Keratinocyte (primary cell): ENCODE measurements at regions not wholly inside any gene's neighbourhood (a gene's known extent, or its start where the extent isn't known, plus 50 kb on each side); places are given as distances from the start of the nearest gene placed in this dataset.

Experiments used
- DNase-seq: peaks from one replicate; pipeline ENCODE4 v3.0.0-alpha.2; 2011; ENCODE audit warnings: low read depth, missing footprints, low spot score
- FAIRE-seq: peaks from 2 replicates; lab custom pipeline; 2011; peaks lifted over from hg19 to GRCh38; lab: Jason Lieb, UNC
- H2AFZ ChIP-seq: 2 replicates; pipeline ENCODE4 v1.6.0; 2012; ENCODE audit warnings: low read length, control low read depth, inconsistent platforms; ENCODE audit not compliant: control insufficient read depth
- H3K27ac ChIP-seq: 2 replicates; pipeline ENCODE4 v1.5.1; 2011; ENCODE audit warnings: low read length; ENCODE audit not compliant: control insufficient read depth, insufficient read depth
- H3K27me3 ChIP-seq: 3 replicates; pipeline ENCODE4 v1.6.0; 2011; ENCODE audit warnings: low read length; ENCODE audit not compliant: control insufficient read depth, insufficient read depth; ENCODE audit errors: extremely low read depth
- H3K36me3 ChIP-seq, 2 experiments: 2 replicates in 1 of 2; 3 replicates in 1 of 2; pipeline ENCODE4 v1.5.1; 2011; ENCODE audit warnings: low read length in 2 of 2, mild to moderate bottlenecking in 1 of 2; ENCODE audit not compliant: control insufficient read depth in 2 of 2, insufficient read depth in 2 of 2; ENCODE audit errors: extremely low read depth in 1 of 2
- H3K4me1 ChIP-seq: 3 replicates; pipeline ENCODE4 v1.5.1; 2011; ENCODE audit warnings: low read length; ENCODE audit not compliant: control insufficient read depth, insufficient read depth; ENCODE audit errors: extremely low read depth
- H3K4me2 ChIP-seq: 3 replicates; pipeline ENCODE4 v1.6.0; 2011; ENCODE audit warnings: low read depth, low read length; ENCODE audit not compliant: control insufficient read depth, insufficient read depth; ENCODE audit errors: extremely low read depth
- H3K4me3 ChIP-seq, 3 experiments: fragments of 200-600 bp in 1 of 3; sonication (generic) in 1 of 3; 2 replicates in 2 of 3; 3 replicates in 1 of 3; pipeline ENCODE4 v1.5.1; 2011 to 2016; ENCODE audit warnings: low read length in 3 of 3, mild to moderate bottlenecking in 3 of 3, control low read depth in 2 of 3, inconsistent platforms in 1 of 3, low read depth in 1 of 3, mixed read lengths in 1 of 3, mixed run types in 1 of 3, moderate library complexity in 1 of 3; ENCODE audit not compliant: control insufficient read depth in 2 of 3, insufficient read depth in 2 of 3; ENCODE audit errors: extremely low read depth in 1 of 3
- H3K79me2 ChIP-seq: 2 replicates; pipeline ENCODE4 v1.6.0; 2012; ENCODE audit warnings: low read length; ENCODE audit not compliant: control insufficient read depth, insufficient read depth
- H3K9ac ChIP-seq: 3 replicates; pipeline ENCODE4 v1.6.0; 2011; ENCODE audit warnings: low read length; ENCODE audit not compliant: control insufficient read depth, insufficient read depth; ENCODE audit errors: extremely low read depth
- H3K9me1 ChIP-seq: 3 replicates; pipeline ENCODE4 v1.6.0; 2011; ENCODE audit warnings: low read length; ENCODE audit not compliant: control insufficient read depth, insufficient read depth; ENCODE audit errors: extremely low read depth
- H3K9me3 ChIP-seq: 2 replicates; pipeline ENCODE4 v1.5.1; 2012; ENCODE audit warnings: low read depth, low read length; ENCODE audit not compliant: control insufficient read depth
- H4K20me1 ChIP-seq: 3 replicates; pipeline ENCODE4 v1.6.0; 2011; ENCODE audit warnings: low read length; ENCODE audit not compliant: control insufficient read depth, insufficient read depth; ENCODE audit errors: extremely low read depth
- EZH2 ChIP-seq: IDR thresholded peaks from one replicate; pipeline ENCODE4 v1.6.1; 2012; ENCODE audit warnings: inconsistent platforms, mild to moderate bottlenecking, low read length, moderate library complexity
- dilution Hi-C: fragments of 300-500 bp; cut with MboI; formaldehyde crosslinking; loops from one replicate; pipeline ENCODE4 v1.7.0; 2020; ENCODE audit warnings: low sequenced_read_pairs; ENCODE audit not compliant: extremely low pct_ligation_motif_present
- TF ChIP-seq, protein P1 (sequence below), 3 experiments: IDR thresholded peaks in 1 of 3; conservative IDR thresholded peaks in 1 of 3; optimal IDR thresholded peaks in 1 of 3; 2 replicates in 2 of 3; 3 replicates in 1 of 3; pipeline versions ENCODE3 to v1.5.1; 2011; ENCODE audit warnings: low read length in 3 of 3, mild to moderate bottlenecking in 3 of 3, moderate library complexity in 2 of 3, control low read depth in 1 of 3, inconsistent platforms in 1 of 3; ENCODE audit not compliant: insufficient read depth in 2 of 3; ENCODE audit errors: extremely low read depth in 1 of 3

- Histone ChIP-seq H3K4me2 (no peak overlapping the region), H3K79me2 (no peaks in the 10 kb centered on the region), H3K4me3 (no peak overlapping the region), H3K27ac (no peak overlapping the region), H3K4me1 (no peaks in the 10 kb centered on the region), H2AFZ (no peak overlapping the region), H3K9me1 (no peaks in the 10 kb centered on the region), H3K9ac (no peak overlapping the region), H4K20me1 (no peaks in the 10 kb centered on the region), H3K27me3 (no peaks in the 10 kb centered on the region), H3K36me3 (no peaks in the 10 kb centered on the region), H3K9me3 (no peaks in the 10 kb centered on the region)
- dilution Hi-C loops, result no loop called here
- FAIRE-seq (no peak), DNase-seq (no peak)
- TF ChIP-seq, protein P1, sequence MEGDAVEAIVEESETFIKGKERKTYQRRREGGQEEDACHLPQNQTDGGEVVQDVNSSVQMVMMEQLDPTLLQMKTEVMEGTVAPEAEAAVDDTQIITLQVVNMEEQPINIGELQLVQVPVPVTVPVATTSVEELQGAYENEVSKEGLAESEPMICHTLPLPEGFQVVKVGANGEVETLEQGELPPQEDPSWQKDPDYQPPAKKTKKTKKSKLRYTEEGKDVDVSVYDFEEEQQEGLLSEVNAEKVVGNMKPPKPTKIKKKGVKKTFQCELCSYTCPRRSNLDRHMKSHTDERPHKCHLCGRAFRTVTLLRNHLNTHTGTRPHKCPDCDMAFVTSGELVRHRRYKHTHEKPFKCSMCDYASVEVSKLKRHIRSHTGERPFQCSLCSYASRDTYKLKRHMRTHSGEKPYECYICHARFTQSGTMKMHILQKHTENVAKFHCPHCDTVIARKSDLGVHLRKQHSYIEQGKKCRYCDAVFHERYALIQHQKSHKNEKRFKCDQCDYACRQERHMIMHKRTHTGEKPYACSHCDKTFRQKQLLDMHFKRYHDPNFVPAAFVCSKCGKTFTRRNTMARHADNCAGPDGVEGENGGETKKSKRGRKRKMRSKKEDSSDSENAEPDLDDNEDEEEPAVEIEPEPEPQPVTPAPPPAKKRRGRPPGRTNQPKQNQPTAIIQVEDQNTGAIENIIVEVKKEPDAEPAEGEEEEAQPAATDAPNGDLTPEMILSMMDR (optimal IDR thresholded peaks at IDR 0.05 in 1 of 3, IDR thresholded peaks at IDR 0.05 in 1 of 3, conservative IDR thresholded peaks at IDR 0.05 in 1 of 3; ENCODE audit: extremely low read depth in 1 of 3, insufficient read depth in 2 of 3, low read length in 3 of 3), result no peak
- TF ChIP-seq EZH2, result no peak
These were observed 405.8 kb upstream of the SUCLG2 start for GRCh38 chr3:68060191-68060590.

- Histone ChIP-seq H3K36me3 (no peaks in the 10 kb centered on the region), H3K9me3 (no peaks in the 10 kb centered on the region), H3K27me3 (no peaks in the 10 kb centered on the region), H3K79me2 (no peaks in the 10 kb centered on the region), H3K4me3 (no peak overlapping the region), H3K9ac (no peak overlapping the region), H3K4me2 (no peak overlapping the region), H3K27ac (no peak overlapping the region), H3K4me1 (no peaks in the 10 kb centered on the region), H3K9me1 (no peaks in the 10 kb centered on the region), H4K20me1 (no peaks in the 10 kb centered on the region), H2AFZ (no peak overlapping the region)
- DNase-seq (no peak), FAIRE-seq (no peak)
- dilution Hi-C loops, result no loop called here
- TF ChIP-seq, protein P1 (optimal IDR thresholded peaks at IDR 0.05 in 1 of 3, IDR thresholded peaks at IDR 0.05 in 1 of 3, conservative IDR thresholded peaks at IDR 0.05 in 1 of 3; ENCODE audit: extremely low read depth in 1 of 3, insufficient read depth in 2 of 3, low read length in 3 of 3), result no peak
- no peak for TF ChIP-seq EZH2
These were observed 405.3 kb upstream of the SUCLG2 start for GRCh38 chr3:68059628-68060152.
